H1 (cell line): ENCODE measurements at regions not wholly inside any gene's neighbourhood (a gene's known extent, or its start where the extent isn't known, plus 50 kb on each side); places are given as distances from the start of the nearest gene placed in this dataset.
A peak's percentile ranks its signal among the peaks of the same experiment; 100 is the strongest.

Experiments
- CTCF ChIA-PET: fragments of 300-600 bp; sonication (Branson Sonifier 250); formaldehyde crosslinking; loops from one replicate; lab custom pipeline; 2021; ENCODE audit not compliant: partially characterized antibody; lab: Charles Lee
- POLR2A ChIA-PET: fragments of 300-600 bp; sonication (Branson Sonifier 250); formaldehyde crosslinking; loops from one replicate; lab custom pipeline; 2021; ENCODE audit warnings: inconsistent platforms; ENCODE audit not compliant: partially characterized antibody; lab: Charles Lee
- DNase-seq, 2 experiments: peaks; one replicate each; pipeline versions ENCODE4 v3.0.0 to v3.0.0-alpha.2; 2010 to 2022; ENCODE audit warnings: low spot score in 2 of 2, low read depth in 1 of 2, mixed read lengths in 1 of 2
- FAIRE-seq: peaks from 2 replicates; lab custom pipeline; 2011; peaks lifted over from hg19 to GRCh38; lab: Jason Lieb, UNC
- H2AFZ ChIP-seq: 2 replicates; pipeline ENCODE4 v1.8.1; 2012; ENCODE audit warnings: low read length, inconsistent platforms
- H2AK5ac ChIP-seq: 2 replicates; pipeline ENCODE4 v1.6.1; 2013; ENCODE audit warnings: low read depth, low read length
- H2BK120ac ChIP-seq: replicated peaks from 2 replicates; pipeline ENCODE3; 2013; ENCODE audit warnings: low read depth, low read length, inconsistent platforms
- H2BK12ac ChIP-seq: 2 replicates; pipeline ENCODE4 v1.6.1; 2013; ENCODE audit warnings: low read depth, low read length
- H2BK15ac ChIP-seq: 2 replicates; pipeline ENCODE4 v1.6.1; 2013; ENCODE audit warnings: low read length
- H2BK20ac ChIP-seq: 2 replicates; pipeline ENCODE4 v1.6.1; 2013; ENCODE audit warnings: low read length
- H2BK5ac ChIP-seq: 2 replicates; pipeline ENCODE4 v1.6.1; 2013; ENCODE audit warnings: low read depth, low read length
- H3K14ac ChIP-seq: 2 replicates; pipeline ENCODE4 v1.6.1; 2013; ENCODE audit warnings: inconsistent platforms; ENCODE audit not compliant: insufficient read length
- H3K18ac ChIP-seq: 2 replicates; pipeline ENCODE4 v1.6.1; 2013; ENCODE audit warnings: low read length; ENCODE audit errors: extremely low read depth
- H3K23ac ChIP-seq: 2 replicates; pipeline ENCODE4 v1.6.1; 2013; ENCODE audit warnings: inconsistent platforms; ENCODE audit not compliant: insufficient read length
- H3K23me2 ChIP-seq: 2 replicates; pipeline ENCODE4 v1.6.1; 2013; ENCODE audit warnings: low read depth, low read length
- H3K27ac ChIP-seq: 2 replicates; pipeline ENCODE4 v1.6.1; 2011; ENCODE audit warnings: low read depth, low read length, inconsistent platforms
- H3K27me3 ChIP-seq, 4 experiments: replicated peaks in 1 of 4; 1 replicate in 1 of 4; 2 replicates in 3 of 4; pipeline versions ENCODE4 v1.6.1 to v1.8.1; 2011 to 2013; ENCODE audit warnings: low read length in 3 of 4, mild to moderate bottlenecking in 3 of 4, inconsistent platforms in 2 of 4, mixed read lengths in 2 of 4, moderate library complexity in 1 of 4; ENCODE audit not compliant: control insufficient read depth in 3 of 4, insufficient read depth in 3 of 4; ENCODE audit errors: extremely low read depth in 1 of 4
- H3K36me3 ChIP-seq, 4 experiments: 2 replicates each; pipeline versions ENCODE4 v1.6.1 to v1.8.1; 2011 to 2013; ENCODE audit warnings: mild to moderate bottlenecking in 4 of 4, low read length in 3 of 4, moderate library complexity in 2 of 4, control low read depth in 1 of 4, inconsistent platforms in 1 of 4; ENCODE audit not compliant: insufficient read depth in 4 of 4, control insufficient read depth in 2 of 4
- H3K4ac ChIP-seq: replicated peaks from 2 replicates; pipeline ENCODE3; 2013; ENCODE audit warnings: low read length, low read depth, mixed read lengths, inconsistent platforms; ENCODE audit not compliant: insufficient read length
- H3K4me1 ChIP-seq, 4 experiments: replicated peaks in 1 of 4; 1 replicate in 1 of 4; 2 replicates in 3 of 4; pipeline versions ENCODE4 v1.6.1 to v1.8.1; 2011 to 2013; ENCODE audit warnings: low read length in 3 of 4, inconsistent platforms in 2 of 4, mixed read lengths in 1 of 4; ENCODE audit not compliant: insufficient read depth in 4 of 4, control insufficient read depth in 3 of 4
- H3K4me2 ChIP-seq, 2 experiments: 2 replicates each; pipeline versions ENCODE4 v1.6.1 to v1.8.1; 2011 to 2013; ENCODE audit warnings: low read depth in 2 of 2, low read length in 2 of 2, control low read depth in 1 of 2, inconsistent platforms in 1 of 2, mild to moderate bottlenecking in 1 of 2; ENCODE audit not compliant: insufficient read depth in 1 of 2
- H3K4me3 ChIP-seq, 4 experiments: fragments of 200-600, 300-600 bp in 1 of 4; sonication (generic), shearing (Covaris generic), sonication (Bioruptor Twin) in 1 of 4; 2 replicates each; pipeline versions ENCODE4 v1.5.1 to v1.8.1; 2011 to 2016; ENCODE audit warnings: low read length in 4 of 4, low read depth in 3 of 4, control low read depth in 2 of 4, inconsistent platforms in 2 of 4, mild to moderate bottlenecking in 2 of 4, mixed read lengths in 1 of 4, moderate library complexity in 1 of 4; ENCODE audit not compliant: insufficient read depth in 2 of 4; ENCODE audit errors: extremely low read depth in 1 of 4
- H3K56ac ChIP-seq: replicated peaks from 2 replicates; pipeline ENCODE3; 2013; ENCODE audit warnings: low read depth, mild to moderate bottlenecking, mixed read lengths, low read length, inconsistent platforms; ENCODE audit not compliant: insufficient read length
- H3K79me1 ChIP-seq: 2 replicates; pipeline ENCODE4 v1.6.1; 2013; ENCODE audit warnings: low read depth, low read length, control low read depth
- H3K79me2 ChIP-seq, 2 experiments: 2 replicates each; pipeline versions ENCODE4 v1.6.1 to v1.8.1; 2012 to 2013; ENCODE audit warnings: low read length in 2 of 2, mild to moderate bottlenecking in 2 of 2, inconsistent platforms in 1 of 2; ENCODE audit not compliant: insufficient read depth in 2 of 2, control insufficient read depth in 1 of 2
- H3K9ac ChIP-seq, 4 experiments: replicated peaks in 1 of 4; 1 replicate in 1 of 4; 2 replicates in 3 of 4; pipeline versions ENCODE4 v1.6.1 to v1.8.1; 2011 to 2013; ENCODE audit warnings: low read depth in 3 of 4, low read length in 3 of 4, control low read depth in 2 of 4, mild to moderate bottlenecking in 2 of 4, moderate library complexity in 2 of 4, inconsistent platforms in 1 of 4; ENCODE audit errors: extremely low read depth in 1 of 4
- H3K9me3 ChIP-seq, 2 experiments: 2 replicates each; pipeline versions ENCODE4 v1.6.1 to v1.8.1; 2012 to 2013; ENCODE audit warnings: mild to moderate bottlenecking in 2 of 2, moderate library complexity in 2 of 2, control low read depth in 1 of 2, inconsistent platforms in 1 of 2, low read depth in 1 of 2, low read length in 1 of 2, mixed read lengths in 1 of 2; ENCODE audit not compliant: insufficient read depth in 2 of 2
- H4K20me1 ChIP-seq, 2 experiments: replicated peaks in 1 of 2; 2 replicates each; pipeline versions ENCODE3 to v1.8.1; 2011 to 2013; ENCODE audit warnings: inconsistent platforms in 2 of 2, low read length in 2 of 2, mild to moderate bottlenecking in 1 of 2; ENCODE audit not compliant: insufficient read depth in 2 of 2, control insufficient read depth in 1 of 2
- H4K5ac ChIP-seq: 2 replicates; pipeline ENCODE4 v1.6.1; 2013; ENCODE audit warnings: low read length, low read depth, mixed read lengths, inconsistent platforms; ENCODE audit not compliant: insufficient read length
- H4K8ac ChIP-seq: 2 replicates; pipeline ENCODE4 v1.8.0; 2013; ENCODE audit warnings: mild to moderate bottlenecking, moderate library complexity, low read length, inconsistent platforms; ENCODE audit not compliant: insufficient read depth; ENCODE audit errors: extremely low read depth
- H4K91ac ChIP-seq: replicated peaks from 2 replicates; pipeline ENCODE3; 2013; ENCODE audit warnings: low read length, mixed read lengths, inconsistent platforms; ENCODE audit not compliant: insufficient read length
- CREB1 ChIP-seq: IDR thresholded peaks from 2 replicates; pipeline ENCODE4 v1.6.1; 2012; ENCODE audit warnings: inconsistent platforms
- CTBP2 ChIP-seq: IDR thresholded peaks from 2 replicates; pipeline ENCODE4 v1.7.0; 2011; ENCODE audit warnings: borderline replicate concordance, mild to moderate bottlenecking, moderate library complexity, mixed read lengths, low read length; ENCODE audit not compliant: insufficient read depth, insufficient read length
- E2F6 ChIP-seq: IDR thresholded peaks from 2 replicates; pipeline ENCODE4 v1.6.1; 2012; ENCODE audit warnings: inconsistent platforms
- FOSL1 ChIP-seq: IDR thresholded peaks from 2 replicates; pipeline ENCODE4 v1.6.1; 2011; ENCODE audit warnings: mild to moderate bottlenecking, low read depth, low read length, moderate library complexity; ENCODE audit not compliant: insufficient read depth
- HDAC2 ChIP-seq, 2 experiments: fragments of 300-600 bp in 1 of 2; sonication (generic) in 1 of 2; IDR thresholded peaks; 2 replicates each; pipeline ENCODE4 v1.6.1; 2011 to 2012; ENCODE audit warnings: low read depth in 2 of 2, low read length in 2 of 2, mild to moderate bottlenecking in 2 of 2, moderate library complexity in 2 of 2, borderline replicate concordance in 1 of 2, inconsistent platforms in 1 of 2
- POU5F1 ChIP-seq: IDR thresholded peaks from 2 replicates; pipeline ENCODE4 v1.6.1; 2011; ENCODE audit warnings: low read depth, mild to moderate bottlenecking, low read length, moderate library complexity
- RAD21 ChIP-seq, 2 experiments: IDR thresholded peaks in 1 of 2; conservative IDR thresholded peaks in 1 of 2; 2 replicates each; pipeline ENCODE4 v1.6.1; 2011; ENCODE audit warnings: low read depth in 2 of 2, low read length in 2 of 2, improper control_type of control experiment in 1 of 2, inconsistent platforms in 1 of 2, mild to moderate bottlenecking in 1 of 2, moderate library complexity in 1 of 2
- SP1 ChIP-seq: IDR thresholded peaks from 2 replicates; pipeline ENCODE4 v1.6.1; 2011; ENCODE audit warnings: low read depth, low read length
- SP4 ChIP-seq: IDR thresholded peaks from 2 replicates; pipeline ENCODE4 v1.6.1; 2012; ENCODE audit warnings: low read length, inconsistent platforms
- SUZ12 ChIP-seq: fragments of 200-600 bp; sonication (generic); IDR thresholded peaks from 2 replicates; pipeline ENCODE4 v1.6.1; 2012; ENCODE audit warnings: mild to moderate bottlenecking, inconsistent platforms, low read length, moderate library complexity, mixed read lengths
- TCF12 ChIP-seq: IDR thresholded peaks from 2 replicates; pipeline ENCODE4 v1.6.1; 2011; ENCODE audit warnings: low read depth, mild to moderate bottlenecking, low read length
- WGBS, 2 experiments: shearing (Covaris generic) in 1 of 2; methylation state at CpG; one replicate each; pipeline versions ENCODE4 v1.1.6 to v1.1.7; 2013 to 2015; ENCODE audit warnings: low lambda C conversion rate in 2 of 2, mixed read lengths in 2 of 2, inconsistent platforms in 1 of 2, low coverage in 1 of 2, missing lambda C conversion rate in 1 of 2; ENCODE audit not compliant: insufficient replicate concordance in 2 of 2, insufficient coverage in 1 of 2, insufficient read length in 1 of 2; ENCODE audit errors: extremely low coverage in 1 of 2, missing lambda C conversion rate in 1 of 2; 5-methylcytosine and 5-hydroxymethylcytosine counted together

- H2BK20ac ChIP-seq: no peak overlapping the region
- H3K56ac ChIP-seq: no peak overlapping the region
- no peak overlapping the region for H3K4me3 ChIP-seq
- no peak for FAIRE-seq
- no peak overlapping the region for H3K14ac ChIP-seq
- no peak for DNase-seq
- H3K36me3 ChIP-seq: no peaks in the 10 kb centered on the region
- H2BK120ac ChIP-seq: no peak overlapping the region
- H3K9ac ChIP-seq: no peak overlapping the region
- H3K18ac ChIP-seq: no peak overlapping the region
- H2BK15ac ChIP-seq: no peak overlapping the region
- H2AFZ ChIP-seq: no peak overlapping the region
- no peak overlapping the region for H3K23ac ChIP-seq
- WGBS, 2 experiments: 95% methylated on average over 4 of the region's 5 CpGs; no CpG with 5 or more reads in 1 of the 2 experiments
- no peak overlapping the region for H4K5ac ChIP-seq
- no peak overlapping the region for H3K4me2 ChIP-seq
- H4K20me1 ChIP-seq: no peaks in the 10 kb centered on the region
- H3K27me3 ChIP-seq: no peaks in the 10 kb centered on the region
- no peak overlapping the region for H4K91ac ChIP-seq
- TF ChIP-seq SP1 (no peak), POU5F1 (no peak), E2F6 (no peak), TCF12 (no peak), HDAC2 (IDR thresholded peaks at IDR 0.05; ENCODE audit: borderline replicate concordance in 1 of 2, low read depth in 2 of 2, low read length in 2 of 2) (no peak), SP4 (no peak), FOSL1 (no peak), CTBP2 (no peak), CREB1 (no peak), SUZ12 (no peak), RAD21 (IDR thresholded peaks at IDR 0.05 in 1 of 2, conservative IDR thresholded peaks at IDR 0.05 in 1 of 2; ENCODE audit: low read depth in 2 of 2, low read length in 2 of 2) (no peak)
- no peaks in the 10 kb centered on the region; the same call in 1 of the 2 replicates for H3K23me2 ChIP-seq
- ChIA-PET CTCF (interaction anchor here (0.8 to 1.8 kb wide), 3 partner anchors 12 to 14 kb away, joined by 3 to 7 read pairs (median 3); no protein-coding TSS in a partner anchor), POLR2A (no interaction called here)
- no peaks in the 10 kb centered on the region for H3K79me2 ChIP-seq
- H3K4ac ChIP-seq: no peak overlapping the region
- H2BK12ac ChIP-seq: no peak overlapping the region
- no peak overlapping the region for H3K27ac ChIP-seq
- H3K79me1 ChIP-seq: no peaks in the 10 kb centered on the region
- no peaks in the 10 kb centered on the region for H3K9me3 ChIP-seq
- H3K4me1 ChIP-seq: no peaks in the 10 kb centered on the region
- no peak overlapping the region for H2BK5ac ChIP-seq
- H4K8ac ChIP-seq: 0 out of 2 replicates have a peak overlapping the region, but pooled peaks have one; percentile 3
- no peak overlapping the region for H2AK5ac ChIP-seq
Observed at GRCh38 chr9:16052146-16052545, 499.3 kb downstream of the CCDC171 start.
